DND-41 (cell line): ENCODE measurements at regions not wholly inside any gene's neighbourhood (a gene's known extent, or its start where the extent isn't known, plus 50 kb on each side); places are given as distances from the start of the nearest gene placed in this dataset.
"Not testable (repeated sequence)": the region's sequence is repeated elsewhere in the genome, so short reads cannot be mapped to it uniquely, and the experiment has no call there.

Source experiments
- CTCF ChIP-seq: IDR thresholded peaks from 2 replicates; pipeline ENCODE4 v1.5.1; 2012; ENCODE audit warnings: borderline replicate concordance, low read length, moderate library complexity, mild to moderate bottlenecking; ENCODE audit not compliant: poor library complexity, severe bottlenecking; ENCODE audit errors: extremely low read depth
- EZH2 ChIP-seq: IDR thresholded peaks from 3 replicates; pipeline ENCODE4 v1.6.1; 2012; ENCODE audit warnings: borderline replicate concordance, low read depth, mild to moderate bottlenecking, moderate library complexity, low read length, inconsistent platforms; ENCODE audit not compliant: severe bottlenecking

- not testable (repeated sequence) for TF ChIP-seq CTCF, EZH2
Measured at GRCh38 chr7:14967376-14967775, 64.8 kb upstream of the DGKB start.
